AG04449 (cell line): ENCODE measurements at regions not wholly inside any gene's neighbourhood (a gene's known extent, or its start where the extent isn't known, plus 50 kb on each side); places are given as distances from the start of the nearest gene placed in this dataset.

ENCODE experiments used
- CTCF ChIA-PET: fragments of 350-600 bp; formaldehyde crosslinking; extraction: SDS; loops from one replicate; lab custom pipeline; 2021; ENCODE audit warnings: antibody characterized with exemption; lab: Yijun Ruan, JAX
- POLR2A ChIA-PET: fragments of 400-600, 350-600 bp; formaldehyde crosslinking; extraction: SDS; loops from one replicate; lab custom pipeline; 2020; ENCODE audit warnings: antibody characterized with exemption, inconsistent platforms; lab: Yijun Ruan, JAX
- DNase-seq: peaks from one replicate; pipeline ENCODE4 v3.0.0-alpha.2; 2010; ENCODE audit warnings: low read depth, low spot score
- H3K4me3 ChIP-seq: 2 replicates; pipeline ENCODE4 v1.5.1; 2011; ENCODE audit warnings: low read depth, mild to moderate bottlenecking, control low read depth, low read length
- CTCF ChIP-seq: IDR thresholded peaks from one replicate; pipeline ENCODE4 v1.5.1; 2011; ENCODE audit warnings: mild to moderate bottlenecking, moderate library complexity, low read length, control low read depth, inconsistent platforms; ENCODE audit not compliant: insufficient read depth; ENCODE audit errors: missing control alignments

DNA sequence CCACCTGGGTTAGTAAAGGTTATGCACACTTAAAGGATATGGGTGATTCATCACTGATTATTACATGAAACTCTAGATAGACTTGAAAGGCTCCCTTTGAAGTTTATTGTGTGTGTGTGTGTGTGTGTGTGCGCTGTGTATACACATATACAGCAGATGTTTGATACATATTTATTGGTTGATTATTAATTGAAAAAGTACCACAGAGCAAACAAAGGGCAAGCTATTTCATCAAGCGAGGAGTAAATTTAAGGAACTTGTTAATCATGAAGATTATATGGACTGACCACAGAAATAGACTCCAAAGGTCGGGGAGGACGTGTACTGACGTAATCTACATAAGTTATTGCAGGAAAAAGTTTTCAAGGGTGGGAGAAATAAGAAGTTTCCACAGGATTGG, 617.4 kb upstream of the POU3F3 start:
- no peak for DNase-seq
- ChIA-PET POLR2A (no interaction called here), CTCF (no interaction called here)
- no peak overlapping the region for H3K4me3 ChIP-seq
- TF ChIP-seq CTCF, result no peak

GRCh38 chr2:104240984-104241383, 612.9 kb upstream of the POU3F3 start:
- no peak for DNase-seq
- no peak for TF ChIP-seq CTCF
- POLR2A ChIA-PET, result no interaction called here
- CTCF ChIA-PET, result no interaction called here
- no peak overlapping the region for H3K4me3 ChIP-seq

DNA sequence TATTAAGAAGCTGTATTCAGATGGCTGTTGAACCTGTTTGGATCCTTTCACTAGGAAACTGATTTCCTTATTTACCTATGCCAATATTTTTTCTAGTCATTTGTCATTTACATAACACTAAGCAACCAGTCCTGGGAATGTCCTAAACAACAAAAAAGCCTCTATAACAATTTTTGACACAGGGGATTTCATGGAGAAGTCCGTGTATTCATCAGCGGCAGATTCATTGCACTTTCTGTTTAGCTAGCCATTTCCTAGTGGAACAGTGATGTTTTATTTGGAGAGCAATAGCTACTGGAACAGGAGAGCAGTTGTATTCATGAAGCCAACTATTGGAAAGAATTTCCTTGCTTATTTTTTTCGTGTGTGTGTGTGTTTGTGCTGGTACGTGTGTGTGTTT, 604.3 kb upstream of the POU3F3 start:
- H3K4me3 ChIP-seq, result no peak overlapping the region
- CTCF ChIA-PET, result no interaction called here
- no peak for TF ChIP-seq CTCF
- no peak for DNase-seq
- POLR2A ChIA-PET, result no interaction called here

DNA sequence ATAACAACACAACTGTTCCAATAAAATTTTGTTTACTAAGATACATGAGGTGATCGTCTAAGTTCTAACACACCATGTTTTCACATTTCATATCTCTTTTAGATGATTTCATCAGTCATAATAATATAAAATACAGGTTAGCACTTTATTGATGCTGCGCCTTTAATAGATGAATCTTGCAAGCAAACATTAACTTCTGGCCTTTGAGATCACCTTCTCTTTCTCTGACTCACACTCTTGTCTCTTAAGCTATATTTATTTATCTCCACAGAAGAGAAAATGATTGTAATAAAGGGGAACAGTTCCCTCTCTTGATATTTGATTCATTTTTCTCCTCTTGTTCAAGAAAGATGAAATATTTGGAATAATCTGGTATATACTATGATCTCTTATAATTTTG, 603.3 kb upstream of the POU3F3 start:
- no peak for DNase-seq
- POLR2A ChIA-PET, result no interaction called here
- H3K4me3 ChIP-seq, result no peak overlapping the region
- CTCF ChIA-PET, result no interaction called here
- TF ChIP-seq CTCF, result no peak

DNA sequence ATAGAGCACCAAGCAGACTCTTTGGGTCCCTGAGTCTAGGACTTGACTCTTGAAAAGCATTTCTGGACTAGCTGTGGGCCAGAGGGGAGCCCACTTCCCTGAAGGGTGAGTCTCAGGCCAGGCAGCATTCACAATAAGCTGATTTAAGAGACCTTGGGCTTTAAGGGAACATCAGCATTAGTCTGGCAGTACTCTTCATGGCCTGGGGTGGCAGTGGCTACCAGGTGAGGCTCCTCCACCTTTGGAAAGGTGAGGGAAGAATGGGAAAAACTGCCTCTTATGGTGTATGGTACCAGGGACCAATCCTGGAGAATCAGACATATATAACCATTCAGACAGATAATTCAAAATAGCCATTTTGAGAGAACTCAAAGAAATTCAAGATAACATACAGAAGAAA, 599.9 kb upstream of the POU3F3 start:
- CTCF ChIA-PET, result no interaction called here
- POLR2A ChIA-PET, result no interaction called here
- DNase-seq, result no peak
- no peak overlapping the region for H3K4me3 ChIP-seq
- no peak for TF ChIP-seq CTCF

GRCh38 chr2:104262714-104263113, 591.2 kb upstream of the POU3F3 start:
- TF ChIP-seq CTCF, result no peak
- no peak for DNase-seq
- POLR2A ChIA-PET, result no interaction called here
- CTCF ChIA-PET, result no interaction called here
- no peak overlapping the region for H3K4me3 ChIP-seq
